ENCODE measurements at regions not wholly inside any gene's neighbourhood (a gene's known extent, or its start where the extent isn't known, plus 50 kb on each side); places are given as distances from the start of the nearest gene placed in this dataset.

DNA sequence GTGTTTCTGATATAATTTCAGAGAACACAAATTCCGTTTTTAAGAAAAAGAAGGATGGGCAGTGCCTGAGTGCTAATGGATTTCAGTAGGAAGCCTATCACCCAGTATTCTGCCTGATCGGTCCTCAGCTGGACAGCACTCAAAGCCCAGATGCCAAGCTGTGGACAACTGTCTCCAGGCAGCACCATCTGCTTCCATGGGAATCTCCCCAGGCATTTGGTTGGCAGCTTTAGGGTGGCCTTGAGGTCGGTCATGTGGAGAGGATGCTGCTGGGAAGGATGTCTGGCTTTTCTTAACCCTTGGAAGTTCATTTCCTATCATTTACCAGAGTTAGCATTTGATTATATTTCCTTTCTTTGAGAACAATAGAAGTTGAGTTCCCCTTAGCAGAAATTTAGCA, 311.7 kb downstream of the TBC1D4 start:
- no peak for TF ChIP-seq EZH2phosphoT487 (IDR thresholded peaks at IDR 0.05; ENCODE audit: low read depth, severe bottlenecking, unreplicated experiment)
- TF ChIP-seq, protein P1, sequence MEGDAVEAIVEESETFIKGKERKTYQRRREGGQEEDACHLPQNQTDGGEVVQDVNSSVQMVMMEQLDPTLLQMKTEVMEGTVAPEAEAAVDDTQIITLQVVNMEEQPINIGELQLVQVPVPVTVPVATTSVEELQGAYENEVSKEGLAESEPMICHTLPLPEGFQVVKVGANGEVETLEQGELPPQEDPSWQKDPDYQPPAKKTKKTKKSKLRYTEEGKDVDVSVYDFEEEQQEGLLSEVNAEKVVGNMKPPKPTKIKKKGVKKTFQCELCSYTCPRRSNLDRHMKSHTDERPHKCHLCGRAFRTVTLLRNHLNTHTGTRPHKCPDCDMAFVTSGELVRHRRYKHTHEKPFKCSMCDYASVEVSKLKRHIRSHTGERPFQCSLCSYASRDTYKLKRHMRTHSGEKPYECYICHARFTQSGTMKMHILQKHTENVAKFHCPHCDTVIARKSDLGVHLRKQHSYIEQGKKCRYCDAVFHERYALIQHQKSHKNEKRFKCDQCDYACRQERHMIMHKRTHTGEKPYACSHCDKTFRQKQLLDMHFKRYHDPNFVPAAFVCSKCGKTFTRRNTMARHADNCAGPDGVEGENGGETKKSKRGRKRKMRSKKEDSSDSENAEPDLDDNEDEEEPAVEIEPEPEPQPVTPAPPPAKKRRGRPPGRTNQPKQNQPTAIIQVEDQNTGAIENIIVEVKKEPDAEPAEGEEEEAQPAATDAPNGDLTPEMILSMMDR (IDR thresholded peaks at IDR 0.05; ENCODE audit: poor library complexity) = no peak
